Thyroid gland (tissue), 4 donors: ENCODE measurements at regions not wholly inside any gene's neighbourhood (a gene's known extent, or its start where the extent isn't known, plus 50 kb on each side); places are given as distances from the start of the nearest gene placed in this dataset.

ENCODE experiments used
- CTCF ChIP-seq, 6 experiments: fragments of 200-600 bp in 3 of 6; fragments of 450-650 bp in 3 of 6; sonication (generic) in 3 of 6; IDR thresholded peaks; one replicate each; pipeline ENCODE4 v1.5.1; 2016 to 2019; ENCODE audit warnings: antibody characterized with exemption in 6 of 6, mild to moderate bottlenecking in 2 of 6, inconsistent platforms in 1 of 6, moderate library complexity in 1 of 6
- POLR2A ChIP-seq, 2 donors: fragments of 450-650 bp; IDR thresholded peaks; one replicate each; pipeline ENCODE4 v1.6.1; 2017; ENCODE audit warnings: antibody characterized with exemption in 2 of 2, mild to moderate bottlenecking in 2 of 2, moderate library complexity in 1 of 2

DNA sequence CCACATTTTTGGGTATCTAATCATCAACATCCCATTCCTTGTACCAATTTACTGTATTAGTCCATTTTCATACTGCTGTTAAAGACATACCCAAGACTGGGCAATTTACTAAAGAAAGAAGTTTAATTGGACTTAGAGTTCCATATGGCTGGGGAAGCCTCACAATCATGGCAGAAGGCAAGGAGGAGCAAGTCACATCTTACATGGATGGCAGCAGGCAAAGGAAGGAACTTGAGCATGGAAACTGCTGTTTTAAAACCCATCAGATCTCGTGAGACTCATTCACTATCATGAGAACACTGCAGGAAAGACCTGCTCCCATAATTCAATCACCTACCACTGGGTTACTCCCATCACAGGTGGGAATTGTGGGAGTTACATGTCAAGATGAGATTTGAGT is 95.4 kb upstream of the SLCO6A1 start:
- TF ChIP-seq POLR2A (IDR thresholded peaks at IDR 0.05) (no peak), CTCF (IDR thresholded peaks at IDR 0.05) (no peak)
